ENCODE measurements at regions not wholly inside any gene's neighbourhood (a gene's known extent, or its start where the extent isn't known, plus 50 kb on each side); places are given as distances from the start of the nearest gene placed in this dataset.

GRCh38 chr20:57977141-57977540, 251.3 kb downstream of the ANKRD60 start:
- TF ChIP-seq EP300 (IDR thresholded peaks at IDR 0.05) (no peak), MAFK (IDR thresholded peaks at IDR 0.05; ENCODE audit: partially characterized antibody) (no peak), EHMT2 (IDR thresholded peaks at IDR 0.05; ENCODE audit: low read depth) (no peak), REST (IDR thresholded peaks at IDR 0.05) (no peak), ELK1 (IDR thresholded peaks at IDR 0.05; ENCODE audit: low read depth, low read length) (no peak), FOXS1 (CRISPR knock-in tag; IDR thresholded peaks at IDR 0.05) (no peak), CTCF (IDR thresholded peaks at IDR 0.05) (no peak), KDM5A (IDR thresholded peaks at IDR 0.05) (no peak)

Data from A549 (cell line).